HG03135 (cell line): ENCODE measurements at regions not wholly inside any gene's neighbourhood (a gene's known extent, or its start where the extent isn't known, plus 50 kb on each side); places are given as distances from the start of the nearest gene placed in this dataset.
"Not testable (repeated sequence)": the region's sequence is repeated elsewhere in the genome, so short reads cannot be mapped to it uniquely, and the experiment has no call there.

Experiments used
- ATAC-seq: cut with Tn5 transposase; IDR thresholded peaks from one replicate; pipeline ENCODE4 v1.9.1; 2021; ENCODE audit warnings: mild to moderate bottlenecking, moderate library complexity; ENCODE audit not compliant: unreplicated experiment

DNA sequence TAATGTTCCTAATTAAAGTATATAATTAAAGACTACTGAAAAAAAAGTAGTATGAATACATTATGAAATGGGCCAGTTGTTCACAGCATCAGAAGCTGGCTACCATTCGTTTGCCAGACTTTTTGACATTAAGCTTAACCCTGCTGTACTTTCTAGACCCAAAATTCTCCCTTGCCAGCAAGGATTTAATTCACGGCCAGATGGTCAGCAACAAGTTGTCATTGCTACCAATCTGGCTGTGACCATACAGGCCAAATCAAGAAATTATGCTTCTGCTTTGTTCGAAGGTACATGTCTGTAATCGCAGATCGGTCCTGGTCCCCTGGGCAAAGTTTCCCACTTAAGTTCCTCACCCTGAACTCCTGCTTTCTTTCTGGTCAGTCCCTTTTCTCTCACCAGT lies 217.7 kb upstream of the ATXN7L3B start:
- ATAC-seq = no peak

DNA sequence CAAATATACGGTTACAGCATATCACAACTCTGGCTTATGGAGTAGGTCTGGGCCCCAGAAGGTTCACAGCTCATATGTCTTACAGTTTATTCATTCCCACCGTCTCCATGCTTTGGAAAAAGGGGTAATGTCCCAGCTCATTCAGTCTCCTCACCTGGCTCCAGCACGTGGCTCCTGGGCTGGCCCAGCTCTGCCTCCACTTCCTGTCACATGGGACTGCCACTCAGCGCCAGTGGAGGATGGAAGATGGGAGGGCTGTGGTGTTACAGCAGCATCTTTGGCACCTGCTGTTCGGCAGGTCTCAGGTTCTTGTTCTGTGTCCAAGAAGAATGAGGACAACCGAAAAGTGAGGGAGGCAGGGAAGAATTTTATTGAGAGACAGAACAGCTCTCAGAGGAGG lies 216.3 kb upstream of the ATXN7L3B start:
- no peak for ATAC-seq

- no peak for ATAC-seq
These were observed 214.8 kb upstream of the ATXN7L3B start for GRCh38 chr12:74322792-74323191.

DNA sequence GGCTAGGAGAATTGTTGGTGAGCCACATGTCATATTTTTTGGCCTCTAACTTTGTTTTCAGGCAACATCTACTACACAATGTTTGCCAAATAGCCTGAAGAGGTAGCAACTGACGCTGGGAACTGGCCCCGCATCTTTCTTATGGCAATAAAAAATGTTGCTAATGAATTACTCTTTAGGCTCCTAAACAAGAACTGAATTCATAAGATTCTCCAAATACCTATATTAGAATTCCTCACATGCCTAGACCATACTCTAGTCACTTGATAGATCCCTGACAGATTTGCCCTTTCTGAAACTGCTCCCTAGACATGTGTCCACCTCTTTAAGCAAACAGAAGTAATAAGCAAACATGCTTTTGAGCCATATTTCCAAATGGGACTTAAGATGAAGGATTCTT lies 209.0 kb upstream of the ATXN7L3B start:
- no peak for ATAC-seq

- ATAC-seq = no peak
These were observed 202.9 kb upstream of the ATXN7L3B start for GRCh38 chr12:74334780-74335179.

GRCh38 chr12:74337951-74338350 lies 199.7 kb upstream of the ATXN7L3B start:
- ATAC-seq = no peak

DNA sequence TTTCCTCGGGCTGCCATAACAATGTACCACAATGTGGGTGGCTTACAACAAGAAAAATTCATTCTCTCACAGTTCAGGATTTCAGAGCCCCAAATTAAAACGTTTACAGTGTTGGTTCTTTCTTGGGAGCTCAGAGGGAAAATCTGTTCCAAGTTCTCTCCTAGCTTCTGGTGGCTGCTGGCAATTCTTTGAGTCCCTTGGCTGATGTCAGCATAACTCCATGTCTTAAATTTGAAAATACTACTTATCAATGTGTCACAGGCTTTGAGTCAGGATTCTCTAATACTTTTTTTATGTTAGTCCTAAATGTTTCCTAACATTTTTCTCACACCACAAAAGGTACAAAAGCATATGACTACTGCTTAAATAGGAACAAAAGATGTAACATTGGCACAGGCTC lies 198.4 kb upstream of the ATXN7L3B start:
- ATAC-seq = no peak

DNA sequence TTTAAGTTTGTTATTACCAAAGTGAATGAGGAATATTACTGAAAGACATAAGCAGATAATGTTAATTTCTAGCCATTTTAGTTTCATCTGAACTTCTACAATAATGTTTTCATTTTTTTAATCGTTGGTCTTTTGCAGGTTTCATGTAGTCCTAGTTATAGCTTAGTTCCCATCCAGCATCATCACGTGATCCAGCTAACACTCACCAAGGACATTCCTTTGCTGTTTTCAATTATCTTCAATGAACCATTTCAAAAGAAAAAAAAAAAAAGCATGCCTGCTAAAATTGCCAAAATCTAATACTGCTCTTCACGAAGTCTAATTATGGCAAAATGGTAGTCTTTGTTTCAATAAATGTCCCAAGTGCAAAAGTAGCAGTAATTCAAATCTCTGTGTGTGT lies 187.7 kb upstream of the ATXN7L3B start:
- no peak for ATAC-seq

GRCh38 chr12:74365178-74365964 lies 172.3 kb upstream of the ATXN7L3B start:
- peak; percentile 78 for ATAC-seq

GRCh38 chr12:74370608-74371216 lies 166.9 kb upstream of the ATXN7L3B start:
- ATAC-seq = no peak

DNA sequence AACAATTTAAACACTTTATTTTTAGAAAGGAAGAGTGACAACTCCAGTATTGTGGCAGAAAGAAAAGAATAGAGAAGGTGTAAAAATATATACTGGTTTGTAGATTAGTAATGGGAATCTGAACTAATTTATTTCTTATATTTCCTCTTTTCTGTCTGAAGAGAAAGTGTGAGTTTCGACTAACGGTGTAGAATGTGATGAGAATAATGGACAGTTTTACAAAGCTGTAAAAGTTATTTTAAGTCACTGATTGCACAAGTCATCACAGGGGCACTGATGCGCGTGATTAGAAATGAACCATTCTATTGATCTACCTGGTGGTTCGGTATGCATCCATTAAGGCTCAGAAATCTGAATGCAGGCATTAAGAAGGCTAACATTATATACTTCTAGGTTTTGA lies 158.5 kb upstream of the ATXN7L3B start:
- no peak for ATAC-seq

- no peak for ATAC-seq
These were observed 155.7 kb upstream of the ATXN7L3B start for GRCh38 chr12:74381958-74382357.

DNA sequence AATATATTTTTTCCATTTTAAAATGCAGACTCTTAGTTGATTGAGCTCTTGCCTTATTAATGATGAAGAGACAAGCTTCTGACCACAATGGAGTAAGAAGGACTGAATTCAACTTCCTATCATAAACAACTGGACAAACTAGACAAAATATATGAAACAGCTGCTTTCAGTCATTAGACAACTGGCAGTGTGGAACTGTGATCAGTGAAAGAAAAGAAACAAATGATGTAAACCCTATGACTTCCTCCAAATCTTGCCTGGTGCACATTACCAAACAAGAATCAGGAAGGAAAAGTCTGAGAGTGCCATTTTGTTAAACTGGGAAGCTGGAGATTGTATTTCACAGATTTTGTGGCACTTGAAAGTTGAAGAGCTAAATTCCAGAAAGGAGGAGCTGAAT lies 154.7 kb upstream of the ATXN7L3B start:
- ATAC-seq = no peak

- no peak for ATAC-seq
These were observed 146.4 kb upstream of the ATXN7L3B start for GRCh38 chr12:74391283-74391682.

DNA sequence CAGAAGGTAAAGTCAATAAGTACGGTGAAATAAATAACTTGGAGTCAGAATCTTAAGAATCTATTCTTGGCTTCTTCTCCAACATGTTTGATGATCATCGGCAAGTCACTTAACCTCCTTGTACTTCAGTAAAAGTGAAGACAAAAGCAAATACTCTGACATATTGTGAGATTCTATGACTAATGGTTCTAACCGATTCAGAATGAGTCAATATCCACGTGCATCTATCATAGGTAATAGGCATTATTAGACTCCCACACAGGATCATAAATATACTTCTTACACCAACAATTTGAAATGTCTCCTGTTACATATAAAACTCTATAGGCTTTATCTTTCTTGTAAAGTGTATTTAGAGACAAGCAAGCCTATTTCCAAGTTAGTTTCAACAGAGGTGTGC lies 144.4 kb upstream of the ATXN7L3B start:
- ATAC-seq = no peak

- no peak for ATAC-seq
These were observed 143.0 kb upstream of the ATXN7L3B start for GRCh38 chr12:74394647-74395046.

GRCh38 chr12:74401035-74401434 lies 136.6 kb upstream of the ATXN7L3B start:
- no peak for ATAC-seq

- no peak for ATAC-seq
These were observed 135.7 kb upstream of the ATXN7L3B start for GRCh38 chr12:74401966-74402365.

DNA sequence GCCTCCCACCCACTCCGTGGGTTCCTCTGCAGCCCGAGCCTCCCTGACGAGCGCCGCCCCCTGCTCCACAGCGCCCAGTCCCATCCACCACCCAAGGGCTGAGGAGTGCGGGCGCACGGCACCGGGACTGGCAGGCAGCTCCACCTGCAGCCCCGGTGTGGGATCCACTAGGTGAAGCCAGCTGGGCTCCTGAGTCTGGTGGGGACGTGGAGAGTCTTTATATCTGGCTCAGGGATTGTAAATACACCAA lies 134.5 kb upstream of the ATXN7L3B start:
- ATAC-seq = not testable (repeated sequence)

DNA sequence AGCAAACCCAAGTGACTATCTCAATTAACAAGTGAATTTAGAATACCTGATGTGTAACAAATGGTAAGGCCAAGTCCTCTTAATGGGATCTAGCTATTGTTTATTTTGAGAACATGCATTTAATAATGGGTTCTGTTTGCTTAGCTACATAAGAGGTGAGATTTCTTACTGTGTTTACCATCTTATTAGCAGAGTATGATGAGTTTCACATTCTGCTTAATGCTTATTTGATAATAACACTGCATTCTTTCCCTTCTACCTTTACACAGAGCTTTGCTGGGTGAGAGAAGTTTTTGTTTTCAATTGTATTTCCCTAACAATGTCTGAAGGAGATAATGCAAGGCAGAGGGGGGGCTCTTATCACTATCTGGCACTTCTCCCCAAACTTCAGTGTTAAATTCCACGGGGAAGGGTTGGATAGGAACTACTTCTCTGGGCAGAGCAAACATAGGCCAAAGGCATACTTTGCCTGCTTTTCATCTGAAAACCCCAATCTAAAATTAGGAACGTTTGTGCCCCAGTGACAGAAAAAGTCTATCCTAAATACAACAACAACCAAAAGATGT lies 129.0 kb upstream of the ATXN7L3B start:
- no peak for ATAC-seq

GRCh38 chr12:74412606-74413230 lies 124.9 kb upstream of the ATXN7L3B start:
- ATAC-seq = no peak

DNA sequence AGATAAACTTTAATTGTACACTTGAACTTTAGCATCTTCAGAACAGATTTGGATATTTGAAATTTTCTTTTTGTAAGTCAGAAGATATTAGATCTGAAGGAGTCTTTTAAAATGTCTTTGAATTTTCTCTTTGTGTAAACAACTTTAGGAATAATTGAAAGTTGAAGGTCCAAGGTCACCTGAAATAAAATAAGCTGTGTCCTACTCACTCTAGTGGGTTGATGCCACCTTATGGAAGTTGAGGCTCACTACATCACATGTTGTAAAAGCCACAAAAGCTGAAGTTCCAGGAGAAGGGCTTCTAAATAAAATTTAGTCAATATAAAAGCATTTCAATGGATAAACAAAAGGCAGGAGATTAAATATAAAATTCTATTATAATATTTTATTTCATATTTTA lies 122.0 kb upstream of the ATXN7L3B start:
- ATAC-seq = peak; percentile 78
